HG03460 (cell line): ENCODE measurements at regions not wholly inside any gene's neighbourhood (a gene's known extent, or its start where the extent isn't known, plus 50 kb on each side); places are given as distances from the start of the nearest gene placed in this dataset.

Experiments used
- ATAC-seq: cut with Tn5 transposase; IDR thresholded peaks from one replicate; pipeline ENCODE4 v1.9.1; 2021; ENCODE audit not compliant: unreplicated experiment

- ATAC-seq, result no peak
These were observed 314.5 kb downstream of the TMEM161B start for GRCh38 chr5:87954121-87954520.

GRCh38 chr5:87951661-87952060 lies 317.0 kb downstream of the TMEM161B start:
- no peak for ATAC-seq

GRCh38 chr5:87949676-87950631 lies 318.7 kb downstream of the TMEM161B start:
- ATAC-seq, result no peak

GRCh38 chr5:87948486-87948885 lies 320.2 kb downstream of the TMEM161B start:
- no peak for ATAC-seq

- ATAC-seq, result no peak
These were observed 322.4 kb downstream of the TMEM161B start for GRCh38 chr5:87946271-87946670.

- no peak for ATAC-seq
These were observed 323.4 kb downstream of the TMEM161B start for GRCh38 chr5:87945286-87945650.

- no peak for ATAC-seq
These were observed 323.9 kb downstream of the TMEM161B start for GRCh38 chr5:87944553-87945285.

GRCh38 chr5:87940775-87941174 lies 327.9 kb downstream of the TMEM161B start:
- ATAC-seq, result no peak

- ATAC-seq, result no peak
These were observed 332.0 kb downstream of the TMEM161B start for GRCh38 chr5:87936667-87937066.

GRCh38 chr5:87924436-87924835 lies 344.2 kb downstream of the TMEM161B start:
- ATAC-seq, result no peak

- ATAC-seq, result no peak
These were observed 352.3 kb downstream of the TMEM161B start for GRCh38 chr5:87916320-87916719.

GRCh38 chr5:87912419-87912818 lies 356.2 kb downstream of the TMEM161B start:
- ATAC-seq, result no peak

GRCh38 chr5:87909382-87909781 lies 359.3 kb downstream of the TMEM161B start:
- ATAC-seq, result no peak

- ATAC-seq, result no peak
These were observed 361.7 kb downstream of the TMEM161B start for GRCh38 chr5:87906962-87907361.

- no peak for ATAC-seq
These were observed 368.2 kb downstream of the TMEM161B start for GRCh38 chr5:87900419-87900818.

- ATAC-seq, result peak; percentile 62
These were observed 368.9 kb downstream of the TMEM161B start for GRCh38 chr5:87899721-87900131.

- ATAC-seq, result no peak
These were observed 369.4 kb downstream of the TMEM161B start for GRCh38 chr5:87899208-87899661.

- ATAC-seq, result no peak
These were observed 370.1 kb downstream of the TMEM161B start for GRCh38 chr5:87898574-87898973.

GRCh38 chr5:87888139-87888538 lies 380.5 kb downstream of the TMEM161B start:
- ATAC-seq, result no peak

GRCh38 chr5:87887247-87887646 lies 381.4 kb downstream of the TMEM161B start:
- ATAC-seq, result no peak

GRCh38 chr5:87886164-87886563 lies 382.5 kb downstream of the TMEM161B start:
- ATAC-seq, result no peak

GRCh38 chr5:87885758-87886157 lies 382.9 kb downstream of the TMEM161B start:
- no peak for ATAC-seq
